Endothelial cell of umbilical vein (primary cell): ENCODE measurements at regions not wholly inside any gene's neighbourhood (a gene's known extent, or its start where the extent isn't known, plus 50 kb on each side); places are given as distances from the start of the nearest gene placed in this dataset.

ENCODE experiments used
- BruUV-seq: library from RNA; stranded (reverse); fragments of 400-500 nt; replicated peaks from 2 replicates; lab custom pipeline; 2021; lab: Mats Ljungman, UMichigan
- CTCF ChIA-PET: fragments of 300-600, 350-600 bp; sonication (Branson Sonifier 250); formaldehyde crosslinking; loops from one replicate; lab custom pipeline; 2021; ENCODE audit warnings: antibody characterized with exemption, inconsistent platforms; lab: Charles Lee
- POLR2A ChIA-PET: fragments of 300-600, 350-600 bp; sonication (Branson Sonifier 250); formaldehyde crosslinking; loops from one replicate; lab custom pipeline; 2021; ENCODE audit warnings: antibody characterized with exemption, inconsistent platforms; lab: Charles Lee
- DNase-seq: peaks from one replicate; pipeline ENCODE4 v3.0.0-alpha.2; 2011; ENCODE audit warnings: low read depth, low spot score
- FAIRE-seq: peaks from 2 replicates; lab custom pipeline; 2011; peaks lifted over from hg19 to GRCh38; lab: Jason Lieb, UNC
- H2AFZ ChIP-seq: 2 replicates; pipeline ENCODE4 v1.6.0; 2012; ENCODE audit warnings: low read depth, low read length, control low read depth, inconsistent platforms
- H3K27ac ChIP-seq: 2 replicates; pipeline ENCODE4 v1.5.1; 2011; ENCODE audit warnings: low read depth, mild to moderate bottlenecking, control low read depth, low read length, moderate library complexity; ENCODE audit not compliant: insufficient read depth
- H3K27me3 ChIP-seq, 2 experiments: 2 replicates each; pipeline versions ENCODE4 v1.6.0 to v1.6.1; 2011; ENCODE audit warnings: low read length in 2 of 2, mixed read lengths in 1 of 2; ENCODE audit not compliant: control insufficient read depth in 2 of 2, insufficient read depth in 2 of 2
- H3K36me3 ChIP-seq, 2 experiments: 2 replicates in 1 of 2; 3 replicates in 1 of 2; pipeline ENCODE4 v1.5.1; 2011; ENCODE audit warnings: low read length in 2 of 2, mild to moderate bottlenecking in 1 of 2, moderate library complexity in 1 of 2; ENCODE audit not compliant: control insufficient read depth in 2 of 2, insufficient read depth in 2 of 2; ENCODE audit errors: extremely low read depth in 1 of 2
- H3K4me1 ChIP-seq: 3 replicates; pipeline ENCODE4 v1.5.1; 2011; ENCODE audit warnings: mild to moderate bottlenecking, low read length; ENCODE audit not compliant: control insufficient read depth, insufficient read depth; ENCODE audit errors: extremely low read depth
- H3K4me2 ChIP-seq: 2 replicates; pipeline ENCODE4 v1.6.1; 2011; ENCODE audit warnings: low read length, control low read depth, mixed read lengths; ENCODE audit not compliant: insufficient read depth
- H3K4me3 ChIP-seq, 3 experiments: fragments of 200-600 bp in 1 of 3; sonication (generic), shearing (Covaris generic) in 1 of 3; replicated peaks in 1 of 3; 2 replicates each; pipeline ENCODE4 v1.5.1; 2011 to 2016; ENCODE audit warnings: control low read depth in 3 of 3, low read length in 3 of 3, mild to moderate bottlenecking in 2 of 3, inconsistent platforms in 1 of 3, low read depth in 1 of 3, moderate library complexity in 1 of 3; ENCODE audit not compliant: insufficient read depth in 1 of 3
- H3K79me2 ChIP-seq: 2 replicates; pipeline ENCODE4 v1.6.0; 2012; ENCODE audit warnings: low read length, inconsistent platforms; ENCODE audit not compliant: control insufficient read depth, insufficient read depth
- H3K9ac ChIP-seq: replicated peaks from 2 replicates; pipeline ENCODE3; 2011; ENCODE audit warnings: low read length, control low read depth; ENCODE audit not compliant: insufficient read depth; ENCODE audit errors: extremely low read depth
- H3K9me1 ChIP-seq: replicated peaks from 3 replicates; pipeline ENCODE4 v1.6.0; 2011; ENCODE audit warnings: mild to moderate bottlenecking, low read length; ENCODE audit not compliant: control insufficient read depth, insufficient read depth; ENCODE audit errors: extremely low read depth
- H3K9me3 ChIP-seq: replicated peaks from 2 replicates; pipeline ENCODE4 v1.5.1; 2012; ENCODE audit warnings: low read length, inconsistent platforms; ENCODE audit not compliant: control insufficient read depth, insufficient read depth
- H4K20me1 ChIP-seq: replicated peaks from 2 replicates; pipeline ENCODE3; 2011; ENCODE audit warnings: mild to moderate bottlenecking, low read length; ENCODE audit not compliant: control insufficient read depth, insufficient read depth; ENCODE audit errors: extremely low read depth
- EZH2 ChIP-seq: IDR thresholded peaks from 2 replicates; pipeline ENCODE4 v1.6.1; 2012; ENCODE audit warnings: borderline replicate concordance, low read depth, mild to moderate bottlenecking, moderate library complexity, low read length, inconsistent platforms; ENCODE audit not compliant: severe bottlenecking
- FOS ChIP-seq: IDR thresholded peaks from 2 replicates; pipeline ENCODE4 v1.6.1; 2011; ENCODE audit warnings: mild to moderate bottlenecking, low read length, moderate library complexity, borderline replicate concordance; ENCODE audit not compliant: insufficient read depth
- GATA2 ChIP-seq: IDR thresholded peaks from 2 replicates; pipeline ENCODE4 v1.7.0; 2011; ENCODE audit warnings: low read depth, mild to moderate bottlenecking, moderate library complexity, mixed read lengths, low read length; ENCODE audit not compliant: insufficient read length, insufficient read depth
- JUN ChIP-seq: IDR thresholded peaks from 2 replicates; pipeline ENCODE4 v1.6.1; 2011; ENCODE audit warnings: borderline replicate concordance, low read depth; ENCODE audit not compliant: insufficient read length, insufficient read depth
- MAX ChIP-seq: IDR thresholded peaks from 2 replicates; pipeline ENCODE4 v1.6.1; 2011; ENCODE audit not compliant: insufficient read depth, insufficient read length
- MYC ChIP-seq: IDR thresholded peaks from one replicate; pipeline ENCODE4 v1.6.1; 2011; ENCODE audit warnings: mild to moderate bottlenecking, low read depth, low read length
- POLR2A ChIP-seq: IDR thresholded peaks from 2 replicates; pipeline ENCODE4 v1.6.1; 2012; ENCODE audit warnings: low read depth, mild to moderate bottlenecking, control low read depth, low read length
- POLR2AphosphoS5 ChIP-seq: IDR thresholded peaks from 2 replicates; pipeline ENCODE4 v1.6.1; 2012; ENCODE audit warnings: low read depth, mild to moderate bottlenecking, control low read depth, low read length, moderate library complexity; ENCODE audit not compliant: insufficient read depth
- dilution Hi-C: fragments of 300-500 bp; cut with MboI; formaldehyde crosslinking; loops from one replicate; pipeline ENCODE4 v1.15.0; 2019; ENCODE audit warnings: low sequenced_read_pairs; ENCODE audit not compliant: extremely low pct_ligation_motif_present
- intact Hi-C: fragments of 100-400 bp; cut with micrococcal nuclease; formaldehyde crosslinking; loops from one replicate; pipeline ENCODE4 v1.10.0; 2022
- TF ChIP-seq, protein P1 (sequence below), 2 donors: IDR thresholded peaks; 1 replicate in 1 of 2; 2 replicates in 1 of 2; pipeline ENCODE4 v1.5.1; 2011; ENCODE audit warnings: low read length in 2 of 2, mild to moderate bottlenecking in 2 of 2, moderate library complexity in 2 of 2, control low read depth in 1 of 2, inconsistent platforms in 1 of 2, low read depth in 1 of 2; ENCODE audit not compliant: insufficient read depth in 1 of 2; ENCODE audit errors: extremely low read depth in 1 of 2

GRCh38 chr12:108053512-108053911, 75.6 kb upstream of the WSCD2 start:
- H3K9me1 ChIP-seq, result no peaks in the 10 kb centered on the region
- POLR2A ChIA-PET, result no interaction called here

More at GRCh38 chr12:108053512-108053911, 75.6 kb upstream of the WSCD2 start:
- Histone ChIP-seq H3K9ac (no peak overlapping the region), H3K27me3 (no peaks in the 10 kb centered on the region), H3K36me3 (no peaks in the 10 kb centered on the region), H3K4me3 (no peak overlapping the region), H3K4me2 (no peak overlapping the region), H4K20me1 (no peaks in the 10 kb centered on the region), H3K9me3 (no peaks in the 10 kb centered on the region), H3K4me1 (no peaks in the 10 kb centered on the region), H2AFZ (no peak overlapping the region), H3K79me2 (no peaks in the 10 kb centered on the region), H3K27ac (no peak overlapping the region)
- DNase-seq, result no peak
- BruUV-seq, result no TSS peak
- no peak for FAIRE-seq
- no peak for TF ChIP-seq GATA2
- TF ChIP-seq JUN, result no peak
- no peak for TF ChIP-seq POLR2A
- TF ChIP-seq FOS, result no peak
- no peak for TF ChIP-seq POLR2AphosphoS5
- no peak for TF ChIP-seq MAX
- no peak for TF ChIP-seq MYC
- TF ChIP-seq, protein P1, sequence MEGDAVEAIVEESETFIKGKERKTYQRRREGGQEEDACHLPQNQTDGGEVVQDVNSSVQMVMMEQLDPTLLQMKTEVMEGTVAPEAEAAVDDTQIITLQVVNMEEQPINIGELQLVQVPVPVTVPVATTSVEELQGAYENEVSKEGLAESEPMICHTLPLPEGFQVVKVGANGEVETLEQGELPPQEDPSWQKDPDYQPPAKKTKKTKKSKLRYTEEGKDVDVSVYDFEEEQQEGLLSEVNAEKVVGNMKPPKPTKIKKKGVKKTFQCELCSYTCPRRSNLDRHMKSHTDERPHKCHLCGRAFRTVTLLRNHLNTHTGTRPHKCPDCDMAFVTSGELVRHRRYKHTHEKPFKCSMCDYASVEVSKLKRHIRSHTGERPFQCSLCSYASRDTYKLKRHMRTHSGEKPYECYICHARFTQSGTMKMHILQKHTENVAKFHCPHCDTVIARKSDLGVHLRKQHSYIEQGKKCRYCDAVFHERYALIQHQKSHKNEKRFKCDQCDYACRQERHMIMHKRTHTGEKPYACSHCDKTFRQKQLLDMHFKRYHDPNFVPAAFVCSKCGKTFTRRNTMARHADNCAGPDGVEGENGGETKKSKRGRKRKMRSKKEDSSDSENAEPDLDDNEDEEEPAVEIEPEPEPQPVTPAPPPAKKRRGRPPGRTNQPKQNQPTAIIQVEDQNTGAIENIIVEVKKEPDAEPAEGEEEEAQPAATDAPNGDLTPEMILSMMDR (IDR thresholded peaks at IDR 0.05; ENCODE audit: extremely low read depth in 1 of 2, insufficient read depth in 1 of 2, low read depth in 1 of 2, low read length in 2 of 2), result no peak
- TF ChIP-seq EZH2, result no peak
- dilution Hi-C loops, result no loop called here
- intact Hi-C loops, result no loop called here
- CTCF ChIA-PET, result no interaction called here
